A549 (cell line): ENCODE measurements at regions not wholly inside any gene's neighbourhood (a gene's known extent, or its start where the extent isn't known, plus 50 kb on each side); places are given as distances from the start of the nearest gene placed in this dataset.

Source experiments
- EP300 ChIP-seq, 2 experiments: fragments of >200 bp; sonication (Bioruptor Twin); formaldehyde crosslinking; IDR thresholded peaks; 2 replicates in 1 of 2; 3 replicates in 1 of 2; pipeline ENCODE4 v1.6.1; 2016 to 2017
- HOXA7 ChIP-seq: fragments of 250-450 bp; sonication (Bioruptor Pico); IDR thresholded peaks from 2 replicates; pipeline ENCODE4 v1.5.0; 2020; ENCODE audit warnings: mild to moderate bottlenecking, moderate library complexity
- JUN ChIP-seq, 2 experiments: fragments of >200 bp; sonication (Bioruptor Twin); formaldehyde crosslinking; IDR thresholded peaks; 2 replicates in 1 of 2; 3 replicates in 1 of 2; pipeline ENCODE4 v1.6.1; 2016 to 2017
- JUNB ChIP-seq: fragments of >200 bp; sonication (Bioruptor Twin); formaldehyde crosslinking; IDR thresholded peaks from 2 replicates; pipeline ENCODE4 v1.6.1; 2016
- NPAS2 ChIP-seq: fragments of 250-450 bp; sonication (Bioruptor Pico); IDR thresholded peaks from 2 replicates; pipeline ENCODE4 v1.8.0; 2022; ENCODE audit warnings: mild to moderate bottlenecking, moderate library complexity, borderline replicate concordance
- POLR2A ChIP-seq: IDR thresholded peaks from 2 replicates; pipeline ENCODE4 v1.6.1; 2012; ENCODE audit warnings: mild to moderate bottlenecking, low read length
- RARB ChIP-seq: fragments of 250-450 bp; sonication (Bioruptor Pico); IDR thresholded peaks from 2 replicates; pipeline ENCODE4 v1.8.0; 2021; ENCODE audit warnings: mild to moderate bottlenecking, moderate library complexity
- SREBF2 ChIP-seq: fragments of 450-650 bp; IDR thresholded peaks from 2 replicates; pipeline ENCODE4 v1.6.1; 2014; ENCODE audit warnings: mild to moderate bottlenecking, moderate library complexity
- TF ChIP-seq, protein P1 (sequence below): fragments of >200 bp; sonication (Bioruptor Twin); formaldehyde crosslinking; IDR thresholded peaks from 3 replicates; pipeline ENCODE4 v1.5.1; 2016
- TF ChIP-seq, protein P2 (sequence below): fragments of 250-450 bp; sonication (Bioruptor Pico); IDR thresholded peaks from 2 replicates; pipeline ENCODE4 v1.5.0; 2021; ENCODE audit warnings: mild to moderate bottlenecking, moderate library complexity, borderline replicate concordance

DNA sequence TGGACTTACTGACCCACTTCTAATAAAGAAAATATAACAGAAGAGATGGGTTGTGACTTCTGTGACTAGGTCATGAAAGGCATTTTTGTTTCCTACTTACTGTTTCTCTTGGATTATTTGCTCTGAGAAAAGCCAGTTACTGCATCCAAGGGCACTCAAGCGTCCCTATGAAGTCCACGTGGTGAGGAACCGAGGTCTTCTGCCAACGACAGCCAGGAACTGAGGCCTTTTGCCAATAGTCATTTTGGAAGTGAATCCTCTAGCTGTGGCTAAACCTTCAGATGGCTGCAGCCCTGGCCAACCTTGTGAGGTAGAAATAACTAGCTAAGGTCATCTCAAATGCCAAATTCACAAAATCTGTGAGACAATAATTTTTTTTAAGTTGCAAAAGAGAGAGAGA is 449.8 kb upstream of the RGPD4 start:
- TF ChIP-seq, protein P1, sequence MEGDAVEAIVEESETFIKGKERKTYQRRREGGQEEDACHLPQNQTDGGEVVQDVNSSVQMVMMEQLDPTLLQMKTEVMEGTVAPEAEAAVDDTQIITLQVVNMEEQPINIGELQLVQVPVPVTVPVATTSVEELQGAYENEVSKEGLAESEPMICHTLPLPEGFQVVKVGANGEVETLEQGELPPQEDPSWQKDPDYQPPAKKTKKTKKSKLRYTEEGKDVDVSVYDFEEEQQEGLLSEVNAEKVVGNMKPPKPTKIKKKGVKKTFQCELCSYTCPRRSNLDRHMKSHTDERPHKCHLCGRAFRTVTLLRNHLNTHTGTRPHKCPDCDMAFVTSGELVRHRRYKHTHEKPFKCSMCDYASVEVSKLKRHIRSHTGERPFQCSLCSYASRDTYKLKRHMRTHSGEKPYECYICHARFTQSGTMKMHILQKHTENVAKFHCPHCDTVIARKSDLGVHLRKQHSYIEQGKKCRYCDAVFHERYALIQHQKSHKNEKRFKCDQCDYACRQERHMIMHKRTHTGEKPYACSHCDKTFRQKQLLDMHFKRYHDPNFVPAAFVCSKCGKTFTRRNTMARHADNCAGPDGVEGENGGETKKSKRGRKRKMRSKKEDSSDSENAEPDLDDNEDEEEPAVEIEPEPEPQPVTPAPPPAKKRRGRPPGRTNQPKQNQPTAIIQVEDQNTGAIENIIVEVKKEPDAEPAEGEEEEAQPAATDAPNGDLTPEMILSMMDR, result no peak
- no peak for TF ChIP-seq HOXA7 (CRISPR knock-in tag)
- no peak for TF ChIP-seq POLR2A
- no peak for TF ChIP-seq SREBF2
- no peak for TF ChIP-seq EP300 (IDR thresholded peaks at IDR 0.05)
- no peak for TF ChIP-seq NPAS2 (CRISPR knock-in tag)
- TF ChIP-seq RARB, result no peak
- TF ChIP-seq, protein P2, sequence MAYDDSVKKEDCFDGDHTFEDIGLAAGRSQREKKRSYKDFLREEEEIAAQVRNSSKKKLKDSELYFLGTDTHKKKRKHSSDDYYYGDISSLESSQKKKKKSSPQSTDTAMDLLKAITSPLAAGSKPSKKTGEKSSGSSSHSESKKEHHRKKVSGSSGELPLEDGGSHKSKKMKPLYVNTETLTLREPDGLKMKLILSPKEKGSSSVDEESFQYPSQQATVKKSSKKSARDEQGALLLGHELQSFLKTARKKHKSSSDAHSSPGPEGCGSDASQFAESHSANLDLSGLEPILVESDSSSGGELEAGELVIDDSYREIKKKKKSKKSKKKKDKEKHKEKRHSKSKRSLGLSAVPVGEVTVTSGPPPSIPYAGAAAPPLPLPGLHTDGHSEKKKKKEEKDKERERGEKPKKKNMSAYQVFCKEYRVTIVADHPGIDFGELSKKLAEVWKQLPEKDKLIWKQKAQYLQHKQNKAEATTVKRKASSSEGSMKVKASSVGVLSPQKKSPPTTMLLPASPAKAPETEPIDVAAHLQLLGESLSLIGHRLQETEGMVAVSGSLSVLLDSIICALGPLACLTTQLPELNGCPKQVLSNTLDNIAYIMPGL, result no peak
- no peak for TF ChIP-seq JUN (IDR thresholded peaks at IDR 0.05)
- TF ChIP-seq JUNB, result no peak
